T-helper 1 cell treated with Interleukin-12 subunit alpha and Interleukin-12 subunit beta and Interleukin-4 antibody, amounts not matched to agents 30 ng/mL and 1 ng/mL, for 36 hours (primary cell): ENCODE measurements at regions not wholly inside any gene's neighbourhood (a gene's known extent, or its start where the extent isn't known, plus 50 kb on each side); places are given as distances from the start of the nearest gene placed in this dataset.

Experiments
- intact Hi-C: fragments of 100-400 bp; cut with micrococcal nuclease; formaldehyde crosslinking; loops from one replicate; pipeline ENCODE4 v1.15.1; 2024

DNA sequence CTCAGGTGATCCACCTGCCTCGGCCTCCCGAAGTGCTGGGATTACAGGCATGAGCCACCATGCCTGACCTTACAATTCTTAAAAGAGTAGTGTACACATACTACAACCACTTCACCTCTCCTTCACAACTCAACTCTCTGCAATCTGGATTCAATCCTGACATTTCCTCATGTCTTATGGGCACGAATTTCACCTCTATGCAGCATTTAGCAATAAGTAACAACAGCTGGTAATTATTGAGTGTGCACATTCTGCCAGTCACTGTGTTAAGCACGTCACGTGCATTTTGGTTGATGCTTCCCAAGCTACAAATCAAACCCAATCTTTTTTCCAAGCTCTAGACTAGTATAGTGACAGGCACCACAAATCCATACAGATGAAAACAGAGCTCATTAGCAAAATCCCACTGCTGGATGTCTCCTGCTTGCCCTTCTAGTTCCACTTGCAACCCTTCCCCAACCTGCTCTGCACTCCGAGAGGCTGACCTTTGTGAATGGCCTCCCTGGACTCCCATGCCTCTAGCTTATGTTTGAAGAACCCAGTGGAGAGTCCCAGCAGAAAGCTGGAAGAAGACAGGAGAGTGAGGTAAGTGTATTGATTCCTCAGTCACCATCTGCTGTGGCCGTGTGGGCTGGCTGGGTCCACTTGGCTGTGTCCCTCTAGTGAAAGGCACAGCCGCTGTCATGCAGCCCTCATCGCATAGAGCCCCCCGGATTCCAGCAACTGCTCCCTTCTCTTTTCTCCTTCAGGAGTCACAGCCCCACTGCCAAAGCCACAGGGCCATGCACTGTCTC is 176.5 kb downstream of the MEX3B start:
- intact Hi-C loops, result no loop called here

DNA sequence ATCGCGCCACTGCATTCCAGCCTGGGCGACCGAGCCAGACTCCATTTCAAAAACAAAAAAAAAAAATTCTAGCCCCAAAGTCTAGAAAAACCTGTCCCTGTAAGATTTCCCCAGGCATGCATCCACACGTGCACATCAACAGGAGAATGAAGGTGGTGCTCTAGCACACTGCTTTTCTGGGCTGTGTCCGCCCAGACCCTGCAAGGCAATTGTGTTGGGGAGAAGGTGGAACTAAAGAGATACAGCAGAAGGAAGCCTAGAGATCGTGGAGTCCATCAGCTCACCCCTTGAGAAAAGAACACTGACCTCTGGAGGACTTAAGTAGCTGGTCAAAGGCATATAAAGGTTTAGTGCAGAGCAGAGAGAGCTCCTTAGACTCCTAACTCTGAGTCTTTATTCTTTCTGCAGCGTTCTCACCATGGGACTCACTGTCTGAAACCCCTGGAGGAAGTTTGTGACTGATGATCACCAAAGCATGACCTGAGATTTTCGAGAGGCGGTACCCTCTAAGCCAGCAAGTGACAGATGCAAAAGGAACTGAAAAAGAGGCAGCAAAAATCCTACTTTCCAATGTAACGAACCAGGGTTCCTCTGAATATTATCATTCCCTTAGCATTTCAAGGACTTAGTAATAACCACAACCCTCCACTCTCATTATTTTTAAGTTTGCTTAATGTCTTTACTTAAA is 179.8 kb downstream of the MEX3B start:
- intact Hi-C loops, result no loop called here

DNA sequence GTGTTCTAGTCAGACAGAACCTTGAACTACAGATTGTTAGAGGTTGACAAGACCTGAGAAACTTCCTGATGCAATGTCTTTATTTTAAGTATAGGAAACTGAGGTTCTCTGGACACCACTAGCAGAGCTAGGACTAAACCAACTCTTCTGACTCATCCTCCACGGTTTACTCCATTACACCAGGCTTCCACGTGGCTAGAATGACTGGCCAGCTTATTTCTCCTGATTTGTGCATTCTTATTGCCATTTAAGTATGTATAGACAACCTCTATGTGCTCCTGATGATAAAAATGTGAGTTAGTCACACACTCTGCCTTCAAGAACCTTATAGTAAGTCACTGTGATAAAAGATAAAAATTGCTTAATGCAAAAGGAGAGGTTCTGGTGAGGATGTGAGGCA is 182.7 kb downstream of the MEX3B start:
- intact Hi-C loops, result no loop called here

DNA sequence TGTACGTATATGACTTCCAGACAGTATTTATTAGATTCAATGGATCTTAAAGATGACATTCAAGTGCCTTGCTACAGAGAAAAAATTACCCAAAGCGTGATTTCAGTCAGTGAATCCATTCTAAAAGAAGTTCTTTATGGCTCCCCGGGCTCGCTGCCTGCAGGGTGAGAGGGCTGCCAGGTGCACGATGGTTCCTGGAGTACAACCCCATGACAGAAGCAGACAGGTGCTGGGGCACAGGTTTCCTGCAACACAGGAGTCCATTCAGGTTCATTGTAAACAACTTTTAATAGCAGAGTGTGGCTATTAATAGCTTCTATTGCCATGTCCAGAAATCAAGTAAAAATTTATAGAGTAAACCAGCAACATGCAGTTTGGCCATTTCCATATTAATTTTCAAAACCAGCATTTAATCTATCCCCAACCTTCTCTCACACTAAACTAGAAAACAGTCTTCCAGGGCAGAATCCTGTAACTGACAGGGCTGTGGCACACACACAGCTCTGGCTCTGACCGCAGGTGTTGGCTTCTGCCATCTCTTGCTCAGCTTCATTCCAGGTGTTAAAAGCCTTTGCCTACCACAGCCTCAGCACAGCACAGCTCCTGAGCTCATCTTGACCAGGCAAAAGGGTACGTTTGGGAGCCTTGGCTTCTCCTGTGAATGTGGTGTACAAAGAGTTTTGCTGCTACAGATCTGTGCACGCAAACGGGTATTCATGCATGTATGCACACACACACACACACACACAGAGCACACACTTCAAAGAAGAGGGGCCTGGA is 185.9 kb downstream of the MEX3B start:
- intact Hi-C loops, result no loop called here

DNA sequence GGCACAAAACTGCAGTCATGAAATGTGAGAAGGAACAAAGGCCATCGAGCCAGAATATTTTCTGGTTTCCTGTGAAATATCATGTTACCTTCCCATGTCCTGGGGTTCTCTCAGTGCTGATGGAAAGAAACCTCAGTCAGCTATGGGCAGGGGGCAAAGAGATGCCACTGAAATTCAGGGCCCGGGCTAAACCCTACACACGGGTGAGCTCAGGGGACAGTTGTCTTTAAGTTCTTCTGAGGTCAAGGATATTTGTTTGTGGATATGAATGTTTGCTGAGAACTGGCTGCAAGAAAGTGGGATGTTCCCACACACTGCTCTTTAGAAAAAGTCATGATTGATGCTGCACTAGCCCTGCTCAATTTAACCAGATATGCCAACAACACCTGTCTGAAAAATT is 187.2 kb downstream of the MEX3B start:
- intact Hi-C loops, result no loop called here

DNA sequence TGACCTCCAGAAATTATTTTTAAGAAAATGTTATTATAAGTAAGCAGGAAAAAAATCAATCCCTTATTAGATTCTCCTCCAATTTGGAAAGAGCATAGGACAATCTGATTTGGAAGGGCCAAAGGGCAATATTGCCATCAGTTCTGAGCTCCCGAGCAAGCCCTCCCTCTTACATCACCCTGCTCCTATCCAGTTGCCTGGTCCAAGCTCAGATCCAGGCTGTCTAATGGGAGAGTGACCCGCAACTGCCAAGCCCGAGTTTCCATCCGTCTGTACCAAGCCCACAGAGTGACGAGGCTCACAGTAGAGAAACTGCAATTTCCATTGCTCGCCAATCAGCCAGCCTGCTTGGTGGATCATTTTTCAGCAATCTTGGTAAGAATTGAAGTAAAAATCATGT is 187.7 kb downstream of the MEX3B start:
- intact Hi-C loops, result no loop called here

DNA sequence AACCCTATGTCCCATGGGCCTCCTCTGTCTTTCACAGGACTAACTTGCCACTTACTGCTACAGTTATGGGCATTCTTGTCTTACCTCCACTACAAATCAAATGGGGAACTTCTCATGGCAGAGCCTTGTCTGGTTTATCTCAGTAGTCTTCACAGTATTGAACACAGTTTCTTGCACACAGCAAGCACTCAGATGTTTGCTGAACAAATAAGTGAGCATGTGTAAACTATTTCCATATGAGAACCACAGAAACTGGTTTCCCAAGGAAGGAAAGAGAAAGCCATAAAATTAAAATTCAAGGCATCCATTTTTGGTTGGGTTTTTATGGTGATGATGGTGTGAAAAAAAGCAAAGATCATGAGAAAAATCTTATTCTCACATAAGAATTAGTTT is 189.2 kb downstream of the MEX3B start:
- intact Hi-C loops, result no loop called here

DNA sequence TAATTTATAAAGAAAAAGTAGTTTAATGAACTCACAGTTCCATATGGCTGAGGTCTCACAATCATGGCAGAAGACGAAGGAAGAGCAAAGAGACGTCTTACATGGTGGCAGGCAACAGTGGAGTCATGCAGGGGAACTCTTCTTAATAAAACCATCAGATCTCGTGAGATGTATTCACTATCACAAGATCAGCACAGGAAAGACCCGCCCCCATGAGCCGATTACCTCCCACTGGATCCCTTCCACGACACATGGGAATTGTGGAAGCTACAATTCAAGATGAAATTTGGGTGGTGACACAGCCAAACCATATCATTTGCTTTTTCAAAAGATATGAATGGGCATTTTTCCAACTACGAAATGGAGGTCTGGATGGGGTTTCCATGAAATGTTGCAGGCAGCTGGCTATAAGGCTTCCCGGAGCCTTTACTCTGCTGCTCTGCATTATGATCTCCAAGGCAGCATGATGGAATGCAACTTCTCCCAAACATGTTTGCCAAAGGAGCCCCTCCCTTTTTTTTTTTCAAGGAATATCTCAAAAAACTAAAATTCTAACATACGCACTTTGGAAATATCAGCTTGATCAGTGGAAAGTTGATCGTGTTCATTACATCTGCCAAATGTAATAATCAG is 189.7 kb downstream of the MEX3B start:
- intact Hi-C loops, result no loop called here

DNA sequence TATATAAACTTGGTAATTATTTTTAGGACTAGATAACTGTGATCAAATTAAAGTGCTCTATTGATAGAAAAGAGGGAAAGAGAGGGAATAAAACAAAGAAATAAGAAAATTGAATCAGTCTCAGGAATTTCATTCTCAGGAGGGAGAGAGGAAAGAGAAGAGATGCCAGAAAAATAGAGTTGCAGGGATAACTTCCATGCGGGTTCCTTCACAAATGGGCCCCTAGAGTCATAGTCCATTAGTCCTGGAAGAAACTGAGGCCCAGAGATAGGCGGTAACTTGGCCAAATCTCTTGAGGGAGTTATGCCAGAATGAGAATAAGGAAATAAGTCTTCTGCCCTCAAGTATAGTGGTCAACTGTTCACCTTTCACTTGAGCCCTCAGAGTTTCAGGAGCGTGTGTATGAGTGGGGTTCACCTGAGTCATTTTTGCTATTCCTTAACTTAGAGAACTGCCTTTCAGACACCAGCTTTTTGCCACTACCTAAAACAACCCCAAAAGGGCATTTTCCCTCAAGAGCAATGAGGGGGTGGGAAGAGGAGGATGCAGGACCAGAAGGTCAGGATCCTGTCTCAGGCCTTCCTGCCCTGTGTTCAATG is 192.6 kb downstream of the MEX3B start:
- intact Hi-C loops, result no loop called here

DNA sequence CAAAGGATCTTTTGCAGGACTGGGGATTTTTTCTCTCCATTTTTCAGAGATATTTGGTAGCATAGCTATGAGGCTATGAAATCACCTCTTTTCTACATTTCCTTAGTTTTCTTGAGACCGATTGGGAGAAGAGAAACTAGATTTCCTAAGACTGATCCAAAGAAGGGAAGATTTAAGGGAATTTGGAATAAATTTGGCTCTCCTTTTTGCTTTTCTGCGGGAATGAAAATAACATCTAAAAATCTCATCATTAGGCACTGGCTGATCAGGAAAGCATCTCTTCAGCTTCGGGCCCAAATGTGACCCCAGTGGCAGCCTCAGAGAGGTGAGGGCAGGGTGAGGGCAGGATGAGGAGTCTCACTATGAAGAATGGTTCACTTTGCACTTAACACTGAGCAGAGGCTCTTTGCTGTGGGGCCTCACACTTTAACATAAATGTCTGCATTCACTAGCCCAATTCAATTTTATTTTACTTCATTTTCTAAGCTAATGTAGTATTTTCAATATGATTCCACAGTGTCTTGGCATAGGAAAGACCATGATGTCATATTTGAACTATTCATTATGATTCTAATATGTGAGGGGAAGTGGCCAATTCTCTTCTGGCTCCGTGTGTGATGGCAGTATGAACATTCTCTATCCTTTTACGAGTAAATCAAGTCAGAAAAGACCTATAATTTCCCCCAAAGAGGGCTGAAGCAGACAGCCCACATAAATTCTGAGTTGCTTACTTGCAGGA is 193.2 kb downstream of the MEX3B start:
- intact Hi-C loops, result no loop called here

DNA sequence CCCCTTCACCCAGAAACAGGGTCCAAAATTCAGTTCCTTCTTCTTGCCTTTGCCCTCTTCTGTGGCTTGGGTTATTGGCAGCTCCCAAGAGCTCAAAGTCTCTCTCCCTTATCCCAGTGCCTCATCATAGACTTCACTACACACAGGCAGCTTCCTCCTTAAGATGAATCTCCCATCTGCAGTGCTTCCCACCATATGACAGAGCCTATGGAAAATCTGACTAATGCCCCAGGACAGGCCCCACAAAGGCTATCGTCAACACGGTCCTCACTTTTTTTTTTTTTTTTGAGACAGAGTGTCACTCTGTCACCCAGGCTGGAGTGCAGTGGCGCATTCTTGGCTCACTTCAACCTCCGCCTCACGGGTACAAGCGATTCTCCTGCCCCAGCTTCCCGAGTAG is 194.1 kb downstream of the MEX3B start:
- intact Hi-C loops, result no loop called here

DNA sequence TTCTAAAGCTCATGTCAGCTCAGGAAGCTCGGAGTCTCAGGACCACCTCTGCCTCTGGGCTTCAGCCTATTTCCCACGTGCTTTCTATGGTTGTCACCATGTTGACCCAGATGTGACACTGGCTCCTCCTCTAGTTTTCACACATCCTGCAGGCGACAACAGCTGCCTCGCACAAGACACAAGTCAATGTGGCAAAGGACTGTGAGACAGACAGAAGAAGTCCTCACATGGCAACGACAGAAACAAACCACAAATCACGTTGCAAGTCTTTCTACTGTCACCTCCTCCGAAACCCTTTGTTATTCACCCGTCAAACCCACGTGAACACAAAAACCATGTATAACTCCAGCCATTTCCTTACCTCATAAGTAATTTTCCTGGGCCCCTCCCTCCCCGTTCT is 194.5 kb downstream of the MEX3B start:
- intact Hi-C loops, result no loop called here

DNA sequence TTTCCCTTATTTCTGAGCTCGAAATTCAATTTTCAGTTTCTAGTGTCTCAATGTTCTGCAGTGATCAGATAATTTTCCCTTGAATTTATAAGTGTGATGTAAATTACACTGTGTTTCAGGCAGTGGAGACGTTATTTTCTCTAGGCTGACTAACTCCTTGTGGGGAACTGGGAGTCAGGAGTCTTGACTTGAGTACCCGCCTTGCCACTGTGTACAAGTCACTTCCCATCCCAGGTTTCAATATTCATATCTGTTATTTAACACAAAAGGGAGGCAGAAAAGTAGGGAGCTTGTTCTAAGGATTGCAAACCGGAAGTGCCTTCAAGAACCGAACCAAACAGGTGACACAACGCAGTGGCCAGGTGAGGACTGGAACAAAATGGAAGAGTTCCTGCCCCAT is 196.5 kb downstream of the MEX3B start:
- intact Hi-C loops, result no loop called here

DNA sequence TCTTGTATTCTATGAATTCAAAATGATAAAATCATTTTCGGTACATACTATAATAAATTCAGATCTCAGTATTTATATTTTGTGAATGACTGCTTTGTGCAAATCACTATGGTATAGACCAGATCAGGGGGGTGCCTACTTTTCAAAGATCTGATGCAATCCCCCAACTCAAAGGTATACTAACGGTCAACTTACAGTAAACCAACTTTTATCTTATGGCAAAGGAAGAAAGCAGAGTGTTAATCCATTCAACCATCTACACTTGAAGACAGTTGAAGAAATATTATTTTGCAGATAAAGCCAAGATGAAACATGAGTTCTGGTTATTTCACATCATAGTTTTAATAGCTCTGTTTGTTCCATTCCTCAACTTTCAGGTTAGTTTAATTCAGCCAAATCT is 197.1 kb downstream of the MEX3B start:
- intact Hi-C loops, result no loop called here

DNA sequence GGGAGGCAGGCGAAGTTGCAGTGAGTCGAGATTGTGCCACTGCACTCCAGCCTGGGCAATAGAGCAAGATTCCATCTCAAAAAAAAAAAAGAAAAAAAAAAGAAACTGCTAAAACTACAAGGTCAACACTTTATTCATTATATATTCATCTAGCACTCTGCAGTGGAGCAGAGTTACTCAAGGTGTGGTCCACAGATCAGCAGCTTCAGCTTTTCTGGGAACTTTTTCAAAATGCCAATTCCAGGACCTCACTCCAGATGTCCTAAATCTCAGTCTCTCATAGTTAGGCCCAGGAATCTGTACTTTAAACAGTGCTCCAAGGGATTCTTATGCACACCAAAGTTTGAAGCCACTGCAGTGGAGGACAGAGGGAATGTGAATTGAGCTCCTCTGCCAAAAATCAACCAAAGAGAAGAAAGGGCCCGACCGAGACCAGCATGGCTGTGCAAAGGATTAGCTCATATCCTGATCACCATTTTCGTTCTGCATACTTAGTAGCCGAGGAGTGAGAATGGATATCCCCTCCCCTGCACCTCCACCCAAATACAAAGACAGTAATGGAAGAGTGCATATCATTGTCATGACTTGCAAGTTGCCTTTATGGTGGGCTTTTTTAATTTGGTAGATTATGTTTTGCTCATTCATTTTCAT is 201.9 kb downstream of the MEX3B start:
- intact Hi-C loops, result no loop called here

DNA sequence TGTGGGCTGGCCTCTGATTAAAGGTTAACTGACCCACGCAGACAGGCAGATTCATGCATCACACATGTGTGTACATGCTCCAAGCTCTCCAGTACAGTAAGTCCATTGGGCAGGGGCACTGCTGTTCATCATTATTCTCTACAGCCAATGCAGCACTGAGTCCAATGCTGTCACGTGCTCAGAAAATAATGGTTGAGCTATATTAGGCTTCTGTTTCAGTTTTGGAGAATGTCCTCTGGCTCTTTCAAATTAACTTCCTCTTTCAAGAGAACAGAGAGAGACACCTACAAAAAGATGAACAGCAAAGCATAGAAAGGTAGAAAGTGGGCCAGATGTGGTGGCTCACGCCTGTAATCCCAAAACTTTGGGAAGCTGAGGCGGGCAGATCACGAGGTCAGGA is 202.6 kb downstream of the MEX3B start:
- intact Hi-C loops, result no loop called here

DNA sequence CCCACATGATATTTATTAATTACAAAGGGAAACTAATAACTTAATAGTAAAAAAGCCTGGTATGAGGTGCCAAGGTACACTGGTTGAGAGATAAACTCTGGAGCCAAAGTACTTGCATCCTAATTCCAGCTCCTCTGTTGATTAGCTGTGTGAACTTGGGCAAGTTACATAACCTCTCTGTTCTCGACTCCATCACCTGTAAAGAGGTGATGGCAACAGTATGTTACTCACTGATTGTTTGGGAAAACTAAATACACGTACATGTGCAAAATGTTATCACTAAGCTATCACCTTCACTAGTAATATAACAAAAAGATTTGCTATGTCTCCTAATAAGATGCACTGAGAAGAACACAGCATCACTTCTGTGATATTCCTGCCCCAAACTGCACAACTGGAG is 206.4 kb downstream of the MEX3B start:
- intact Hi-C loops, result no loop called here

DNA sequence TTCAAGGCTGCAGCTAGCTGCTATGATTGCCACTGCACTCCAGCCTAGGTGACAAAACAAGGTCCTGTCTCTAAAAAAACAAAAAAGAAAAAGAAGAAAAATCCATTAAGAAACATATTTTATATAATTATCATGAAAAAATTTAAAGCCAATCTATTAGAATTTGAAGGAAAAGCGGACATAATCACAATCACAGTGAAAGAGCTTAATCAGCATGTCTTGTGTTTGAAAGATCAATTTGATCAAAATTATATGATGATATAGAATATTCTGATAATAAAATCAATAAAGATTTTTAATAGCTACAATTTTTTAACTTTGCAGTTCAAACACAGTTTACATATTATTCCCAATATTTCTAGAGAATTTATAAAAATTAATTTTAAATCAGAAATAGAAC is 210.1 kb downstream of the MEX3B start:
- intact Hi-C loops, result no loop called here

DNA sequence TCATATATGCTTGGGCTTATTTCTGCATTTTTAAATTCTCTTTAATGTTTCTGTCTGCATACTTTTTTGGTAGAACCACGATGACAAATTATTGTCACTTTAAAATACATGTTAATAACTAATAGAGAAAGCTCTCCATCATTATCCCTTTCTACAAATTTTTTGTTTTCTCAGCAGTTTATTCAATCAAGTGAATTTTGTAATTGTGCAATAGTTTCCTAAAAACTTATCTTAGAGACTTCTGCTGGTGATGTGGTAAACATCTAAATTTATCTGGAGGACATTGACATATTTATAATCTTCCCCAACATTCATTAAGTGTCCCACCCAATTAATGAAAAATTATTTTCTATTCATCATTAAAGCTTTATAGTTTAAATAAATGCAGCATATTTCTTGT is 215.3 kb downstream of the MEX3B start:
- intact Hi-C loops, result no loop called here

DNA sequence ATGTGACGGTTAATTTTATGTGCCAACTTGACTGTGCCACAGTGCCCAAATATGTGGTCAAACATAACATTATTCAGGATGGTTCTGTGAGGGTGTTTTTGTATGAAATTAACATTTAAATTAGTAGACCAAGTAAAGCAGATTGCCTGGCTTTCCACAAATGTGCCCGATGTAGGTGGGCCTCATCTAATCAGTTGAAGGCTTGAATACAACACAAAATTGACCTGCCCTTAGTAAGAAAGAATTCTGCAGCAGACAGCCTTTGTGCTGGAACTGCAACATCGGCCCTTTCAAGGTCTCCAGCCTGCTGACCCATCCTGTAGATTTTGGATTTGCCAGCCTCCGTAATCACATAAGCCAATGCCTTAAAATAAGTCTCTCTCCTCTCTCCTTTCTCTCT is 215.9 kb downstream of the MEX3B start:
- intact Hi-C loops, result no loop called here
